PC-9 (cell line): ENCODE measurements at regions not wholly inside any gene's neighbourhood (a gene's known extent, or its start where the extent isn't known, plus 50 kb on each side); places are given as distances from the start of the nearest gene placed in this dataset.

Experiments
- BruUV-seq: library from RNA; stranded (reverse); fragments of 400-500 nt; replicated peaks from 2 replicates; lab custom pipeline; 2021; lab: Mats Ljungman, UMichigan
- CTCF ChIA-PET: fragments of 300-600 bp; sonication (Branson Sonifier 250); formaldehyde crosslinking; loops from one replicate; lab custom pipeline; 2022; ENCODE audit warnings: antibody characterized with exemption; lab: Charles Lee
- POLR2A ChIA-PET: fragments of 300-600 bp; sonication (Branson Sonifier 250); formaldehyde crosslinking; loops from one replicate; lab custom pipeline; 2022; ENCODE audit warnings: antibody characterized with exemption; ENCODE audit not compliant: unreplicated experiment; lab: Charles Lee
- DNase-seq, 2 experiments: peaks; one replicate each; pipeline versions ENCODE4 v3.0.0 to v3.0.0-alpha.2; 2015 to 2022; ENCODE audit warnings: mixed read lengths in 1 of 2
- H2AFZ ChIP-seq: fragments of 200-600 bp; sonication (generic); 2 replicates; pipeline ENCODE4 v1.8.1; 2017; ENCODE audit warnings: antibody characterized with exemption
- H3F3A ChIP-seq: fragments of 200-600 bp; sonication (generic); 2 replicates; pipeline ENCODE4 v1.8.1; 2017; ENCODE audit warnings: antibody characterized with exemption, mild to moderate bottlenecking, low read depth; ENCODE audit not compliant: insufficient read depth
- H3K27ac ChIP-seq: fragments of 200-600 bp; sonication (generic); 2 replicates; pipeline ENCODE4 v1.6.1; 2016; ENCODE audit warnings: mixed run types
- H3K27me3 ChIP-seq: fragments of 200-600 bp; sonication (generic); 2 replicates; pipeline ENCODE4 v1.6.1; 2016; ENCODE audit warnings: low read depth, mixed run types; ENCODE audit not compliant: insufficient read depth
- H3K36me3 ChIP-seq: fragments of 200-600 bp; sonication (generic); 2 replicates; pipeline ENCODE4 v1.6.1; 2016; ENCODE audit warnings: low read depth, mixed run types
- H3K4me1 ChIP-seq: fragments of 200-600 bp; sonication (generic); replicated peaks from 2 replicates; pipeline ENCODE4 v1.6.1; 2016; ENCODE audit warnings: mixed run types; ENCODE audit not compliant: insufficient read depth
- H3K4me2 ChIP-seq: fragments of 200-600 bp; sonication (generic); 2 replicates; pipeline ENCODE4 v1.6.1; 2017; ENCODE audit warnings: mixed run types
- H3K4me3 ChIP-seq: fragments of 200-600 bp; sonication (generic); 2 replicates; pipeline ENCODE4 v1.6.1; 2016; ENCODE audit warnings: mixed run types
- H3K79me2 ChIP-seq: fragments of 200-600 bp; sonication (generic); 2 replicates; pipeline ENCODE4 v1.6.1; 2017; ENCODE audit warnings: low read depth, mixed run types
- H3K9me2 ChIP-seq: fragments of 200-600 bp; sonication (generic); 2 replicates; pipeline ENCODE4 v1.8.1; 2017; ENCODE audit warnings: mild to moderate bottlenecking; ENCODE audit not compliant: insufficient read depth
- H3K9me3 ChIP-seq: fragments of 200-600 bp; sonication (generic); 2 replicates; pipeline ENCODE4 v1.8.1; 2016; ENCODE audit warnings: low read depth; ENCODE audit not compliant: insufficient read depth
- H4K20me1 ChIP-seq: fragments of 200-600 bp; sonication (generic); 2 replicates; pipeline ENCODE4 v1.8.1; 2017; ENCODE audit not compliant: insufficient read depth
- CTCF ChIP-seq: fragments of 200-600 bp; sonication (generic); conservative IDR thresholded peaks from 2 replicates; pipeline ENCODE4 v1.6.1; 2017; ENCODE audit warnings: mixed run types, antibody characterized with exemption, mild to moderate bottlenecking, moderate library complexity
- EZH2 ChIP-seq: fragments of 200-600 bp; sonication (generic); IDR thresholded peaks from 2 replicates; pipeline ENCODE4 v1.8.0; 2017; ENCODE audit warnings: antibody characterized with exemption, low read depth
- intact Hi-C: fragments of 100-400 bp; cut with micrococcal nuclease; formaldehyde crosslinking; loops from one replicate; pipeline ENCODE4 v1.10.0; 2022; ENCODE audit not compliant: unreplicated experiment

- no peak for TF ChIP-seq EZH2
- no peaks in the 10 kb centered on the region for H3K36me3 ChIP-seq
- no peaks in the 10 kb centered on the region for H3K9me2 ChIP-seq
- no peaks in the 10 kb centered on the region for H3K4me1 ChIP-seq
- H3K27me3 ChIP-seq, result no peaks in the 10 kb centered on the region
- H4K20me1 ChIP-seq, result no peaks in the 10 kb centered on the region
- no peaks in the 10 kb centered on the region for H3K9me3 ChIP-seq
- H3K4me2 ChIP-seq, result no peak overlapping the region
- no peak for DNase-seq
- CTCF ChIA-PET, result no interaction called here
- no peak overlapping the region for H3K27ac ChIP-seq
- POLR2A ChIA-PET, result no interaction called here
- no peak overlapping the region for H2AFZ ChIP-seq
- intact Hi-C loops, result no loop called here
- no peaks in the 10 kb centered on the region for H3F3A ChIP-seq
- no peaks in the 10 kb centered on the region for H3K79me2 ChIP-seq
- BruUV-seq, result no TSS peak
- H3K4me3 ChIP-seq, result no peak overlapping the region
Observed at GRCh38 chr2:160697817-160698216, 204.2 kb upstream of the RBMS1 start.

- no peak overlapping the region for H3K4me3 ChIP-seq
- no peaks in the 10 kb centered on the region for H3K9me2 ChIP-seq
- H3K27ac ChIP-seq, result no peak overlapping the region
- TF ChIP-seq EZH2 (no peak), CTCF (no peak)
- H2AFZ ChIP-seq, result no peak overlapping the region
- no peaks in the 10 kb centered on the region for H3K27me3 ChIP-seq
- H3F3A ChIP-seq, result no peaks in the 10 kb centered on the region
- H4K20me1 ChIP-seq, result no peaks in the 10 kb centered on the region
- H3K4me2 ChIP-seq, result no peak overlapping the region
- H3K36me3 ChIP-seq, result no peaks in the 10 kb centered on the region
- H3K79me2 ChIP-seq, result no peaks in the 10 kb centered on the region
- no peaks in the 10 kb centered on the region for H3K4me1 ChIP-seq
- POLR2A ChIA-PET, result no interaction called here
- no peak for DNase-seq
- BruUV-seq, result no TSS peak
- CTCF ChIA-PET, result no interaction called here
- intact Hi-C loops, result no loop called here
- no peaks in the 10 kb centered on the region for H3K9me3 ChIP-seq
Observed at GRCh38 chr2:160700021-160700814, 206.6 kb upstream of the RBMS1 start.

GRCh38 chr2:160701822-160702221 is 208.2 kb upstream of the RBMS1 start:
- ChIA-PET POLR2A (no interaction called here), CTCF (no interaction called here)
- Histone ChIP-seq H3K27me3 (no peaks in the 10 kb centered on the region), H3K4me3 (no peak overlapping the region), H3K36me3 (no peaks in the 10 kb centered on the region), H3F3A (no peaks in the 10 kb centered on the region), H3K4me2 (no peak overlapping the region), H3K27ac (no peak overlapping the region), H3K4me1 (no peaks in the 10 kb centered on the region), H3K9me2 (no peaks in the 10 kb centered on the region), H3K79me2 (no peaks in the 10 kb centered on the region), H4K20me1 (no peaks in the 10 kb centered on the region), H2AFZ (no peak overlapping the region), H3K9me3 (no peaks in the 10 kb centered on the region)
- intact Hi-C loops, result no loop called here
- BruUV-seq, result no TSS peak
- no peak for TF ChIP-seq EZH2
- TF ChIP-seq CTCF, result no peak
- DNase-seq, result no peak
